AG09319 (cell line): ENCODE measurements at regions not wholly inside any gene's neighbourhood (a gene's known extent, or its start where the extent isn't known, plus 50 kb on each side); places are given as distances from the start of the nearest gene placed in this dataset.
A peak's percentile ranks its signal among the peaks of the same experiment; 100 is the strongest.

Source experiments
- DNase-seq: peaks from one replicate; pipeline ENCODE4 v3.0.0-alpha.2; 2010; ENCODE audit warnings: low read depth; ENCODE audit errors: extremely low read depth
- CTCF ChIP-seq: IDR thresholded peaks from 2 replicates; pipeline ENCODE4 v1.5.1; 2011; ENCODE audit warnings: low read depth, mild to moderate bottlenecking, inconsistent platforms, low read length, moderate library complexity

- TF ChIP-seq CTCF = no peak
- no peak for DNase-seq
Measured at GRCh38 chr3:23671851-23672589, 133.7 kb upstream of the UBE2E1 start.

- no peak for TF ChIP-seq CTCF
- DNase-seq = no peak
Measured at GRCh38 chr3:23672628-23673027, 133.1 kb upstream of the UBE2E1 start.

GRCh38 chr3:23675010-23675409, 130.7 kb upstream of the UBE2E1 start:
- no peak for DNase-seq
- no peak for TF ChIP-seq CTCF

GRCh38 chr3:23676093-23676492, 129.7 kb upstream of the UBE2E1 start:
- no peak for TF ChIP-seq CTCF
- no peak for DNase-seq

GRCh38 chr3:23682646-23683045, 123.1 kb upstream of the UBE2E1 start:
- no peak for TF ChIP-seq CTCF
- no peak for DNase-seq

- TF ChIP-seq CTCF = no peak
- peak; percentile 91 for DNase-seq
Measured at GRCh38 chr3:23685541-23686258, 120.1 kb upstream of the UBE2E1 start.

GRCh38 chr3:23686519-23686918, 119.2 kb upstream of the UBE2E1 start:
- TF ChIP-seq CTCF = no peak

More at GRCh38 chr3:23686519-23686918, 119.2 kb upstream of the UBE2E1 start:
- no peak for DNase-seq
